Epithelial cell of proximal tubule (primary cell): ENCODE measurements at regions not wholly inside any gene's neighbourhood (a gene's known extent, or its start where the extent isn't known, plus 50 kb on each side); places are given as distances from the start of the nearest gene placed in this dataset.

ENCODE experiments used
- DNase-seq: peaks from one replicate; pipeline ENCODE4 v3.0.0-alpha.2; 2011; ENCODE audit warnings: low read depth
- H3K4me3 ChIP-seq: 2 replicates; pipeline ENCODE4 v1.5.1; 2011; ENCODE audit warnings: low read depth, mild to moderate bottlenecking, low read length
- CTCF ChIP-seq: conservative IDR thresholded peaks from 2 replicates; pipeline ENCODE4 v1.5.1; 2012; ENCODE audit warnings: low read depth, mild to moderate bottlenecking, low read length

DNA sequence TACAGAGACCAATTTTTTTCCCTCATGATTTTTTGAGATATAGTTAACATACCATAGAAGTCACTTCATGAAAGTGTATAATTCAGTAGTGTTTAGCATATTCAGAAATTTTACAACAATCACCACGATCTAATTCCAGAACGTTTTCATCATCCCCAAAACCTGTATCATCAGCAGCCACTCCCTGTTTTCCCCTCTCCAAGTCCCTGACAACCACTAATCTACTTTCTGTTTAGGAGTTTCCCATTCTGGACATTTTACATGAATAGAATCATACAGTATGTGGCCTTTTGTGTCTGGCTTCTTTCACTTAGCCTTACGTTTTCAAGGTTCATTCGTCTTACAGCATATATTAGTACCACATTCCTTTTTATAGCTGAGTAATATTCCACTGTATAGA lies 204.2 kb upstream of the PLD5 start:
- H3K4me3 ChIP-seq = no peak overlapping the region
- no peak for DNase-seq
- TF ChIP-seq CTCF = no peak

GRCh38 chr1:242723044-242723716 lies 198.7 kb upstream of the PLD5 start:
- no peak for TF ChIP-seq CTCF
- no peak overlapping the region for H3K4me3 ChIP-seq
- DNase-seq = no peak

GRCh38 chr1:242718967-242719366 lies 194.5 kb upstream of the PLD5 start:
- no peak for DNase-seq
- H3K4me3 ChIP-seq = no peak overlapping the region
- TF ChIP-seq CTCF = no peak

GRCh38 chr1:242712248-242712647 lies 187.8 kb upstream of the PLD5 start:
- no peak overlapping the region for H3K4me3 ChIP-seq
- no peak for DNase-seq
- TF ChIP-seq CTCF = no peak

- no peak for DNase-seq
- TF ChIP-seq CTCF = no peak
- H3K4me3 ChIP-seq = no peak overlapping the region
These were observed 186.3 kb upstream of the PLD5 start for GRCh38 chr1:242710847-242711246.

- TF ChIP-seq CTCF = no peak
- DNase-seq = no peak
- H3K4me3 ChIP-seq = no peak overlapping the region
These were observed 185.8 kb upstream of the PLD5 start for GRCh38 chr1:242710286-242710685.

GRCh38 chr1:242703467-242703866 lies 179.0 kb upstream of the PLD5 start:
- TF ChIP-seq CTCF = no peak
- DNase-seq = no peak
- no peak overlapping the region for H3K4me3 ChIP-seq
